T-helper 2 cell treated with Interferon-gamma antibody and Interleukin-4, amounts not matched to agents 5 μg/mL and 100 μg/mL, for 36 hours (primary cell): ENCODE measurements at regions not wholly inside any gene's neighbourhood (a gene's known extent, or its start where the extent isn't known, plus 50 kb on each side); places are given as distances from the start of the nearest gene placed in this dataset.

Experiments
- DNase-seq: peaks from one replicate; pipeline ENCODE4 v3.0.0; 2021; ENCODE audit warnings: low spot score
- H3K27ac Mint-ChIP-seq: one replicate; pipeline ENCODE4 v1.8.0; 2021; ENCODE audit warnings: mild to moderate bottlenecking, mixed read lengths
- H3K27me3 Mint-ChIP-seq: one replicate; pipeline ENCODE4 v1.8.0; 2021; ENCODE audit warnings: low read depth, mixed read lengths
- H3K36me3 Mint-ChIP-seq: one replicate; pipeline ENCODE4 v1.8.0; 2021; ENCODE audit warnings: low read depth, mixed read lengths
- H3K4me1 Mint-ChIP-seq: one replicate; pipeline ENCODE4 v1.8.0; 2021; ENCODE audit warnings: low read depth, mixed read lengths
- H3K4me3 Mint-ChIP-seq: one replicate; pipeline ENCODE4 v1.8.0; 2022; ENCODE audit warnings: mild to moderate bottlenecking, moderate library complexity, mixed read lengths
- H3K9me3 Mint-ChIP-seq: one replicate; pipeline ENCODE4 v1.8.0; 2021; ENCODE audit warnings: mixed read lengths

DNA sequence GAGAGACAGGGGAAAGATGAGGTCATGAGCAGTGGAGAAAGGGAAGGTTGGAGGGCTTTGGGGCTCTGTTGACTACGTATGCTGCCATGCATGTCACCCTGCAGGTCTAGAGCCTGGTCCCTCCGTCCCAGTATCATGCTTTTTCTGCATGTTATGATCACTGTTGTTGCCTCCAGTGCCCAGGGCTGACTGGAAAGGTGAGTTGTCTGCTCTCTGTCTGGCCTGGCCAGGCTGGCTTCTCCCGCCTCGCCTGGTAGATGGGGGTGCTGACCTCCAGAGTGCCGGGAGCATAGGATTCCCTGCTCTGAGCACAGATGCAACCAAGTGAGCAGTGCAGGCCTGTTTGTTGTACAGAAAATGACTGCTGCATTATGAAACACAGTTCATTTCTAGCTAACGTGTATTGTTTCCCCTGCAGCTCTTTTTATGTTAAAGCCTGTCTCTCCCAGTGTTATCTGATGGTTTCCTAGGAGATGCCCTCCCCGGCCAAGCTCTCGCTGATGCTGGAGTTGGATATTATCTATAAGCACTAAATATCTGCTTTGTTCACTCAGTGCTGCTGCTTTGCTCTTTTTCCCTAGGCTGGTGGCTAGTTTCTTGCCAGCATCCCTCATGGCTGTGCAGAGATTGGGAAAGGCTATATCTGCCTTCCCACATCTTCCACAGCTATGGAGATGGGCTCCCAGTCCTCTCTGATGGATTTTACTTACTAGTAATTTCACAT, 158.2 kb downstream of the TDRD15 start:
- no peaks in the 10 kb centered on the region for H3K4me1 Mint-ChIP-seq
- H3K9me3 Mint-ChIP-seq = no peaks in the 10 kb centered on the region
- no peak overlapping the region for H3K27ac Mint-ChIP-seq
- no peak overlapping the region for H3K4me3 Mint-ChIP-seq
- no peak for DNase-seq
- no peaks in the 10 kb centered on the region for H3K27me3 Mint-ChIP-seq
- no peaks in the 10 kb centered on the region for H3K36me3 Mint-ChIP-seq

DNA sequence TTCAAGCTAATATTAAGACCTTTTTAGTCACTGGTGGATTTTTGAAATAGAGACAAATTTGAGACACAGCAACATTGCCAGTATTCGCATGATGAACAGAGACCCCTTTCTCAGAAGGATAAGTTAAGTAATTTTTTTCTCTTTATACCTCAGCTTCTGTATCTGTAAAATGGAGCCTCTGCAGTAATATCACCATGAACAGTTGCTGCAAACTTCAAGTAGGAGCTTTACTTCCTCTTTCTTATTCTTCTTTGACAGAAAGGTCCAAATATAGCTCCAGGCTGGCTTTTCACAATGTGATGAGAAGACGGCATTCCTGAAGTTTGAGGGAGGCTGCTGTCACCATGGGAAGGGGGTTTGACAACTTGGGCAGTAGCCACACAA, 158.7 kb downstream of the TDRD15 start:
- Mint-ChIP-seq H3K27me3 (no peaks in the 10 kb centered on the region), H3K4me1 (no peaks in the 10 kb centered on the region), H3K9me3 (no peaks in the 10 kb centered on the region), H3K36me3 (no peaks in the 10 kb centered on the region), H3K27ac (no peak overlapping the region), H3K4me3 (no peak overlapping the region)
- DNase-seq = no peak

DNA sequence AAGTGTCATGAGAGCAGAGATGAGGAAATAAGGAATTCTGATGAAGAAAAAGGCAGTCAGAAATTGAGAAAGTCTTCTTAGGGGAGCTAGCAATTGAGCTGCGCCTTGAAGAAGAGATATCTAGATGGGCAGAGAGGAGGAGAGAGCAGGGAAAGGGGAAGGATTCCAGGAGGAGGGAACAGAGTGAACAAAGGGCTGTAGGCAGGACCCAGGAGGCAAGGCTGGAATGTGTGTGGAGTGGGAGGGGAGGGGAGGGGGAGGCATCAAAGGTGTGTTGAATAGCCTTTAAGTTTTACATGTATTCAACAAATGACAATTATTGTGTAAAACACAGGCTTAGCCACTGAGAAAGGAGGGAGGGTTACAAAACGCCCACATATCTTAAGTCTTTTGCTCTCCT, 164.5 kb downstream of the TDRD15 start:
- Mint-ChIP-seq H3K9me3 (no peaks in the 10 kb centered on the region), H3K4me3 (no peak overlapping the region), H3K4me1 (no peaks in the 10 kb centered on the region), H3K36me3 (no peaks in the 10 kb centered on the region), H3K27me3 (no peaks in the 10 kb centered on the region), H3K27ac (no peak overlapping the region)
- no peak for DNase-seq

DNA sequence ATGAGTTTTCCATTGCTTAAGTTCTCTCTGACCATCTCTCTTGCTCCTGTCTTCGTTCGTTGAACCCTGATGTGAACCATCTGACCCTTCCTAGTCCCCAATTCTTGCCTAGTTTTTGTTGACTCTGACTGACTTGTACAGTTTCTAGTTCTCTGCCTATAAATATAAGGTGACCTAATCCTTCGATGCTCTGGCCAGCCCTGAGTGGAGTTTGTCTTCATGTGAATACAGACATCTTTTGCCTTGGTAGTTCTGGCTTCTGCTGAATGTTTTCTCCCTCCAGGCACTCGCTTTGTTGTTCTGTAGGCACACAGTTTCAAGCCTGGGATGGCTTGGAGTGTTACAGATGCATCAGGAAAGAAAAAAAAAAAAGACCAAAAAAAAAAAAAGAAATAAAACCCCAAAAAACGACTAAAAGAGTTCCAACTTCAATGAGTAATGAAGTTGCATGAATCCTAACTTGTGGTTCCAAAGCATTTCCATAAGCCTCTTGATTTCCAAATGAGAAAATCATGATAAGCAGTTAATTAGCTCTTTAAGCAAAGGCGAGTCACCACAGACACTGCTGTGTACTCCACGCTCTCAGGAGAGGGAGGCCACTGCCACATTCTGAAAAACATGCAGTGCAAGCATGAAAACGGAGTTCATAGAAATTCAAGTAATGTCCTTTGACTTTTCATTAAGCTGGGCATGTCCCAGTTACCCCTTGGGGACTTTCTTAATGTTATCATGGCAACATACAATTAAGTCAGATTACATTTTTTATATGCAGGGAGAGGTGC, 165.2 kb downstream of the TDRD15 start:
- H3K4me3 Mint-ChIP-seq = no peak overlapping the region
- no peak overlapping the region for H3K27ac Mint-ChIP-seq
- no peaks in the 10 kb centered on the region for H3K27me3 Mint-ChIP-seq
- H3K36me3 Mint-ChIP-seq = no peaks in the 10 kb centered on the region
- DNase-seq = no peak
- no peaks in the 10 kb centered on the region for H3K4me1 Mint-ChIP-seq
- H3K9me3 Mint-ChIP-seq = no peaks in the 10 kb centered on the region

DNA sequence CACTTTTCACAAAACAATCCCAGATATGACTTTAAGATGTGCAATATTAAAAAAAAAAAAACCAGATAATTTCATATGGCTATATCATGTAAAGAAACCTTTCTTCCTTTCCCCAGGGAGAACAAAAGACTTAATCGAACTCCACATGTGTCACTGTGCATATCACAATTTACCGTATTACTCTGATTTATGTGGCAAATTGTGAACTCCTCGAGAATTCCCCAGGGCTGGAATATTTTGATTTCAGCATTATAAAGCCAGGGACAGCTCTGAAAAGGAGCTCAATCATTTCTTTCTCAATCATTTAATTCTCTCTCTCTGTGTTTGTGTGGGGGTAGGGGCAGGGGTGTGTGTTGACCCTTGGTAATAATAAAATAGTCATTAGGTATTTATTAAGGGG, 165.8 kb downstream of the TDRD15 start:
- Mint-ChIP-seq H3K4me3 (no peak overlapping the region), H3K4me1 (no peaks in the 10 kb centered on the region), H3K9me3 (no peaks in the 10 kb centered on the region), H3K27ac (no peak overlapping the region), H3K36me3 (no peaks in the 10 kb centered on the region), H3K27me3 (no peaks in the 10 kb centered on the region)
- DNase-seq = no peak

DNA sequence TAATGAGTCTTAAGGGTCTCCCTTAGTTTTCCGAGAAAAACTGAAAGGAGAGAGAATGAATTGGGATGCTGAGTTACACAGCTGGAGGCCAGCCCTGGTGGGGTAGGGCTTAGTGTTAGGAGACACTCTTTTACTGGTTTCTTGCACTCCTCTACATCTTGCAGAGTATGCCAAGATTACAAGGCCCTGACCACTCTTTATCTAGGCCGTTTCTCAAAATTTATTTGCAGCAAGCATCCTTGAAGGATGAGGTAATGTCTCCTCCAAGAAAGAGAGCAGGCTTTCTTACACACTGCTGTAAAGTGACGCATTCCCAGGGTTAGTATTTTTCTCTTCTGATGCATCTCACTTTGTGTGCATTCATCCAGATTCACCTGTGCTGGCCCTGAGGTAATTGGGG, 166.2 kb downstream of the TDRD15 start:
- DNase-seq = no peak
- no peaks in the 10 kb centered on the region for H3K27me3 Mint-ChIP-seq
- H3K36me3 Mint-ChIP-seq = no peaks in the 10 kb centered on the region
- no peaks in the 10 kb centered on the region for H3K4me1 Mint-ChIP-seq
- no peak overlapping the region for H3K4me3 Mint-ChIP-seq
- no peaks in the 10 kb centered on the region for H3K9me3 Mint-ChIP-seq
- H3K27ac Mint-ChIP-seq = no peak overlapping the region

DNA sequence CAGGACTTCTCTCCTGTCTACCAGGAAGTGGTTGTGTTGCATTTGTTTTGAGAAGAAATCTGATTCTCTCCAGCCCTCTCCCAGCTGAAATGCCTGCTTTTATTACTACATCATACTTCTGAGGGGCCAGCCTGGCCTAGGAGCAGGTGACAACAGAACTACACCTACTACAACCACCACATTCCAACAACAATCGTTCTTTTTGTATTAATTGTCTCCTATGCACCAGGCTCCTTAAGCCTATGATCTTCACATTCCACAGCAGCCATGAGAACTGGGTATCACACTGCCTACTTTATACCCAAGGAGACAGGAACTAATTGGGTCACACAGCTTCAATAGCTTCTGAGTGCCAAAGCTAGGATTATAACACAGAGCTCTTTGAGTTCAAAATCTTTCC, 167.7 kb downstream of the TDRD15 start:
- Mint-ChIP-seq H3K9me3 (no peaks in the 10 kb centered on the region), H3K27ac (no peak overlapping the region), H3K4me3 (no peak overlapping the region), H3K36me3 (no peaks in the 10 kb centered on the region), H3K27me3 (no peaks in the 10 kb centered on the region), H3K4me1 (no peaks in the 10 kb centered on the region)
- DNase-seq = no peak

DNA sequence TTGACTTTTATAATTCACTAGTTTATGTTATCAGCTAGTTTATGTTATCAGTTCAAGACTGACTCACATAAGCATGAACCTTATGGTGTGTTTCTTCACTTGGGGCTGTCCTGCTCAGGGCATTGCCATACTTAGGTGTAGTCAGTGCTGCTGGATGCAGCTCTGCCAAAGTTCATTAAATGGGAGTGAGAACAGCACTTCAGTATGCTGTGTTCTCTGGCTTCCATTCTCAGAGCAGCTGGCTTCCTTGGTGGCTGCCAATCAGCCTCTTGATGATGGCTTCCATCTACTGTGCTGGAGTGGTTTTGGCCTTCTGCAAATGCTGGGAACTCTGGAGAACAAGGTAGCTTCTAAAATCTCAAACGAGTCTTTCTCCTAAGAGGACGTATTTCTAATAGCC, 170.7 kb downstream of the TDRD15 start:
- no peak overlapping the region for H3K4me3 Mint-ChIP-seq
- H3K4me1 Mint-ChIP-seq = no peaks in the 10 kb centered on the region
- no peaks in the 10 kb centered on the region for H3K9me3 Mint-ChIP-seq
- DNase-seq = no peak
- H3K36me3 Mint-ChIP-seq = no peaks in the 10 kb centered on the region
- no peak overlapping the region for H3K27ac Mint-ChIP-seq
- H3K27me3 Mint-ChIP-seq = no peaks in the 10 kb centered on the region

DNA sequence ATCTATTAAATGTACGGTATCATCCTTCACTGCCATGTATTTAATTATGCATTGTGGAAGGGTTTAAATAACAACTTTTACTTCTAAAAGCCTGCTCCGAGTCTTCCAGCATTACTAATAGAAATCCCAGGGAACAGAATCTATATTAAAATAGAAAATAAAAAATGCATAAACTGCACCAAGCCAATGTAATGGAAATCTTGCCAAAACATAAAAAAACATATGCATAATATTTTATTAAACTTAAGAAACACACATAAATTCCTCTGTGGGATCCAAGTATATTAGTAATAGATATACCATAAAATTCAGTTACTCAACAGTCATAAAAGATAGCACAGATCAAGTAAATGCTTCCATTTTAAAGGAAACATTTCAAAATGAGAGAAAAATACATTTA, 175.6 kb downstream of the TDRD15 start:
- Mint-ChIP-seq H3K9me3 (no peaks in the 10 kb centered on the region), H3K27ac (no peak overlapping the region), H3K4me3 (no peak overlapping the region), H3K36me3 (no peaks in the 10 kb centered on the region), H3K27me3 (no peaks in the 10 kb centered on the region), H3K4me1 (no peaks in the 10 kb centered on the region)
- DNase-seq = no peak

DNA sequence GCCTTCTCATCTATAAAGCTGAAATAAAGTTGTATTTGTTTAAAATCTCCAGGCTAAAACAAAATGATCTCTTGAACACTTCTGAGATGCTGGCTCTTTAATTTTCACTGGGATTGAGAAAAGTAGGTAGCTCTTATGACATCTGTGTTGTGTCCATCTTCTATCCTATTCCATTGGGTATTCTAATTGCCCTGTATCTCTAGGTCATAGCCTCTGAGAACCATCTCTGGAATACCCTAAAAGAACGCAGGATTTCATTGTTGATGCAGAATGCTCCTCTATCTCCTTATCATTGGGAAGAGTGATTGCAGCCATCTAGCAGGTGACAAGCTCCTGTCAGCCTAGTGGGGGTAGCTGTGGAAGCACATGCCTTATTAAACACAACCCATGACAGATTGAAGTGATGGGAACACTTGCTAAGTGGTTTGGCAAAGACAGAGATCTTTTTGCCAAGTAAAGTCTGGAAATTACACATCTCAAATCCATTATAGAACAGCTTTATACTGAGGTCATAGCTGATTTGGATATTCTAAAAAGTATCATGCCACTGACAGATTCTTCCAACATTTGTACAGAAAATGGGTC, 178.2 kb downstream of the TDRD15 start:
- Mint-ChIP-seq H3K36me3 (no peaks in the 10 kb centered on the region), H3K4me3 (no peak overlapping the region)

DNA sequence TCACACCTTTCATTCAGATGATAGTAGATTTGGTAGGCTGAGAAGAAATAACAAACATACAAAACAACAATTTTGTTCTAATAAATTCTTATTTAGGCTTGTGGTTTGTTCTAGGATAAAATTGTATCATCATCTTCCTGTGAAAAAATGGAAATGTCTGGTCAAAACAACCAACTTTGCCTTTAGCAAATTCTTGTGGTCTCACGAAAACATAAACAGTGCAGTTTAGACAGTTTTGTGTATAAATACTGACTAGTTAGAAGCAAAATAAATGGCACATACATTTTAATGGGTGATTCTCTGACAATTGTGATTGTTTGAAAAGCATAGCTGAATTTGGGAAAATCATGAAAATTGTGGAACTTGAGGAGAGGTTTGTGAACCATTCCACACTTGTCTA, 180.1 kb downstream of the TDRD15 start:
- H3K9me3 Mint-ChIP-seq = no peaks in the 10 kb centered on the region

More for the DNA sequence above, 178.2 kb downstream of the TDRD15 start:
- Mint-ChIP-seq H3K4me1 (no peaks in the 10 kb centered on the region), H3K27me3 (no peaks in the 10 kb centered on the region), H3K9me3 (no peaks in the 10 kb centered on the region), H3K27ac (no peak overlapping the region)
- no peak for DNase-seq

DNA sequence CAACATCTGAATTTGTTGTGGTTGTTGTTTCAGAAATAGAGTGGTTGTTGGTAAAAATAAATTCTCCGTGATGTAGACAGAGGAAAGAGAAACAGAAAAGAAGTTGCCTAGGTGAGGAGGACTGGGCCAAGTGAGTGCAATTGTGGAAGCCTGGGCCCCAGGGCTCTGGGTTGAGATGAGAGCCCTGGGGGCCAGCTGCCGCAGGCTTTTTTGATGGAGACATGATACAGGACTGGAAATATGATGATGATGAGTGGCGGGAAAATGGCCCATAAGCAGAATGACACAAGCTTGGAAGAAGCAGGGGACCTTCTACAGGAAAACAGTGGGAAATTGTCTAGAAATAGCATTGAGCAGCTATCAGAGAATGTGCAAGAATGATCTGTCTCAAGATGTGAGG, 181.8 kb downstream of the TDRD15 start:
- Mint-ChIP-seq H3K4me1 (no peaks in the 10 kb centered on the region), H3K36me3 (no peaks in the 10 kb centered on the region), H3K27ac (no peak overlapping the region), H3K4me3 (no peak overlapping the region), H3K27me3 (no peaks in the 10 kb centered on the region), H3K9me3 (no peaks in the 10 kb centered on the region)
- DNase-seq = no peak

More for the DNA sequence above, 180.1 kb downstream of the TDRD15 start:
- Mint-ChIP-seq H3K27ac (no peak overlapping the region), H3K27me3 (no peaks in the 10 kb centered on the region), H3K36me3 (no peaks in the 10 kb centered on the region), H3K4me3 (no peak overlapping the region), H3K4me1 (no peaks in the 10 kb centered on the region)
- no peak for DNase-seq

DNA sequence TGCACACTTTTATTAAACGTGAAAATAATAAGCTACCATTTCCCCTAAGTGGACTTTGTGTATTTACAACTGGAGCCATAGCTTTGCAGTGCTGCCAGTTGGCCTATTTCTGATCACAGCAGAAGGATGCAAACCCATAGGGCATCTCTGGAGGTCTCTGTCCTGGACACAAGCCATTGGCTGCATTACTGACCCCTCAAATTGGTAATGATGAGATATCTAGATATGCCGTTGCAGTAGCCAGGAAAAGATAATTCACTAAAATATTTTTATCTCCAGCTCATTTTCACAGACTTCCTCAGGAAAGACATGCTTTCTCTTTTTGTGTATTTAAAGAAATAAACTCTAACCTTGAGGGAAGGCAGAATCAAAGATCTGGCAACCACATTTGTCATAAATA, 182.5 kb downstream of the TDRD15 start:
- Mint-ChIP-seq H3K4me3 (no peak overlapping the region), H3K27ac (no peak overlapping the region), H3K27me3 (no peaks in the 10 kb centered on the region), H3K4me1 (no peaks in the 10 kb centered on the region), H3K36me3 (no peaks in the 10 kb centered on the region), H3K9me3 (no peaks in the 10 kb centered on the region)
- DNase-seq = no peak

DNA sequence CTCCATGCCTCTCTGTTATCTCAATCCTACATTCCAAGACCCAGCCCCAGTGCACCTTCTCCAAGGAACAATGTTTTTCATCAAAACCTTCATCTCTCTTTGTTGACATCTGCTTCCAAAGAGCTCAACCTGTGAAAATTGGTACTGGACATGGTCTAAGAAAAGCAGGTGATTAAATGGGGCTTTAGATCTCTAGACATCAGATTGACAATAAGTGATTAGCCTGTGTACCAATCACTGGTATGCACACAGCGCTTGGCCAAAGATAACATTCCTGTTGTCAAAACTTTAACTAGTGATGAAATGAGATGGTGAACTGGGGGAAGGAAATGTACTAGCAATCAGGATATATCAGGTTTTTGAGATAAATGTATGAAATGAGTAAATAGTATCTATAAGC, 183.3 kb downstream of the TDRD15 start:
- Mint-ChIP-seq H3K4me1 (no peaks in the 10 kb centered on the region), H3K4me3 (no peak overlapping the region), H3K27ac (no peak overlapping the region), H3K27me3 (no peaks in the 10 kb centered on the region), H3K9me3 (no peaks in the 10 kb centered on the region), H3K36me3 (no peaks in the 10 kb centered on the region)
- DNase-seq = no peak
